ENCODE measurements at regions not wholly inside any gene's neighbourhood (a gene's known extent, or its start where the extent isn't known, plus 50 kb on each side); places are given as distances from the start of the nearest gene placed in this dataset.

- no peak overlapping the region for H3K27ac ChIP-seq (ENCODE audit: insufficient read depth, low read length)
These were observed 177.3 kb upstream of the NCAM1 start for GRCh38 chr11:112783945-112784322.

More at GRCh38 chr11:112783945-112784322, 177.3 kb upstream of the NCAM1 start:
- DNase-seq = no peak
- Histone ChIP-seq H3K4me1 (ENCODE audit: control insufficient read depth, insufficient read depth, low read length) (no peaks in the 10 kb centered on the region), H2BK120ac (ENCODE audit: low read depth, low read length) (no peak overlapping the region), H3K4me3 (ENCODE audit: insufficient read depth, low read depth, low read length) (no peak overlapping the region), H3K9me3 (ENCODE audit: control insufficient read depth, insufficient read depth, low read length) (0 out of 2 replicates have a peak, but pooled peaks cover 2% of the 10 kb centered on the region), H3K56ac (ENCODE audit: extremely low read depth, insufficient read depth, low read length) (no peak overlapping the region), H2AK5ac (ENCODE audit: low read depth, low read length) (no peak overlapping the region), H3K18ac (ENCODE audit: low read depth, low read length) (no peak overlapping the region), H4K91ac (ENCODE audit: insufficient read depth, low read depth, low read length) (no peak overlapping the region), H2AK9ac (replicated peaks; ENCODE audit: low read depth, low read length, poor library complexity) (no peak overlapping the region), H2BK15ac (ENCODE audit: low read depth, low read length) (no peak overlapping the region), H3K4ac (ENCODE audit: low read depth, low read length) (no peak overlapping the region), H4K5ac (ENCODE audit: low read depth, low read length) (no peak overlapping the region), H2BK5ac (ENCODE audit: low read depth, low read length, poor library complexity, severe bottlenecking) (no peak overlapping the region), H3K9me1 (ENCODE audit: insufficient read depth, low read length) (no peaks in the 10 kb centered on the region), H4K8ac (ENCODE audit: low read depth in 2 of 2, low read length in 2 of 2) (no peak overlapping the region), H3K36me3 (ENCODE audit: control insufficient read depth, insufficient read depth, low read length) (no peaks in the 10 kb centered on the region), H3K23ac (ENCODE audit: low read depth, low read length) (no peak overlapping the region), H3K9ac (ENCODE audit: low read depth, low read length) (no peak overlapping the region), H3K79me1 (ENCODE audit: low read depth in 1 of 2, low read length in 2 of 2) (no peaks in the 10 kb centered on the region), H4K20me1 (ENCODE audit: insufficient read depth, low read length) (no peaks in the 10 kb centered on the region), H2AFZ (replicated peaks; ENCODE audit: low read length, poor library complexity) (no peak overlapping the region), H3K14ac (replicated peaks; ENCODE audit: low read depth, low read length) (no peak overlapping the region), H3K4me2 (ENCODE audit: low read depth, low read length) (no peak overlapping the region), H3K27me3 (ENCODE audit: control insufficient read depth, insufficient read depth, low read length) (no peaks in the 10 kb centered on the region), H2BK20ac (ENCODE audit: low read depth, low read length) (no peak overlapping the region)
- ChIA-PET CTCF (interaction anchor here (1.2 kb wide), 1 partner anchor 11 kb away, joined by 6 read pairs; no protein-coding TSS in a partner anchor), POLR2A (ENCODE audit: unreplicated experiment) (no interaction called here)
- in situ Hi-C loops (cut with MboI; ENCODE audit: low sequenced_read_pairs) = no loop called here
- 100% methylated on average over 3 of the region's 4 CpGs; no CpG with 5 or more reads in 1 of the 2 experiments for WGBS, 2 experiments (ENCODE audit: extremely low coverage in 2 of 2, insufficient read length in 1 of 2)
- dilution Hi-C loops (cut with HindIII; ENCODE audit: low sequenced_read_pairs, unreplicated experiment) = no loop called here
- ATAC-seq (ENCODE audit: low read depth) = no peak
- TF ChIP-seq RCOR1 (IDR thresholded peaks at IDR 0.05; ENCODE audit: insufficient replicate concordance, low read length) = no peak
- TF ChIP-seq MAZ (IDR thresholded peaks at IDR 0.05; ENCODE audit: borderline replicate concordance, low read depth, low read length) = no peak
- TF ChIP-seq RFX5 (IDR thresholded peaks at IDR 0.05; ENCODE audit: low read depth, low read length) = no peak
- no peak for TF ChIP-seq CHD1 (IDR thresholded peaks at IDR 0.05; ENCODE audit: low read depth, low read length)
- intact Hi-C loops (cut with micrococcal nuclease) = no loop called here
- no TSS peak for BruUV-seq (replicated peaks)
